ENCODE measurements at regions not wholly inside any gene's neighbourhood (a gene's known extent, or its start where the extent isn't known, plus 50 kb on each side); places are given as distances from the start of the nearest gene placed in this dataset.

GRCh38 chr12:131250951-131251315 lies 297.2 kb downstream of the ADGRD1 start:
- no peak for TF ChIP-seq CTCF (IDR thresholded peaks at IDR 0.05)
- TF ChIP-seq POLR2A (IDR thresholded peaks at IDR 0.05): no peak
